Activated naive CD8-positive, alpha-beta T cell treated with anti-CD3 and anti-CD28 coated beads, Interleukin-2, amount 50 U/mL, for 16 hours (primary cell): ENCODE measurements at regions not wholly inside any gene's neighbourhood (a gene's known extent, or its start where the extent isn't known, plus 50 kb on each side); places are given as distances from the start of the nearest gene placed in this dataset.

Experiments
- DNase-seq: peaks from one replicate; pipeline ENCODE4 v3.0.0-alpha.2; 2020; ENCODE audit warnings: low read depth, low spot score

DNA sequence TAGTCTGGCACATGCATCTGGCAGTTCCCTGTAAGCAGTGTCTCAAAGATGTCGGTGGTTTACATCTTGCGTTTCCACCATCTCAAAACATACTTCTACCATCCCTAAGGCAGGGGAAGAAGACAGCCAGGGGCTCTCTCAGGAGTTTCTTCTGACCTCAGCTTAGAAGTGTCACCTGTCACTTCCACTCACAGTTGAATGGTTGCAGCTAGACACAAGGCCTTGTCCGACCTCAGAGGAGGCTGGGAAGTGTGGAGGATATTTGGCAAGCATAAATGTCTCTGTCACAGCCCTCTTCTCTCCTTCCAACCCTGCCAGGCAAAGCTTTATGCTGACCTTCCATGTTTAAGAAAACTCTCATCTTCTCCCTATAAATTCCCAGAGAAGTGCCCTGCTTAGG is 193.3 kb downstream of the HERPUD2 start:
- no peak for DNase-seq

- DNase-seq, result no peak
These were observed 195.7 kb downstream of the HERPUD2 start for GRCh38 chr7:35499226-35499625.

DNA sequence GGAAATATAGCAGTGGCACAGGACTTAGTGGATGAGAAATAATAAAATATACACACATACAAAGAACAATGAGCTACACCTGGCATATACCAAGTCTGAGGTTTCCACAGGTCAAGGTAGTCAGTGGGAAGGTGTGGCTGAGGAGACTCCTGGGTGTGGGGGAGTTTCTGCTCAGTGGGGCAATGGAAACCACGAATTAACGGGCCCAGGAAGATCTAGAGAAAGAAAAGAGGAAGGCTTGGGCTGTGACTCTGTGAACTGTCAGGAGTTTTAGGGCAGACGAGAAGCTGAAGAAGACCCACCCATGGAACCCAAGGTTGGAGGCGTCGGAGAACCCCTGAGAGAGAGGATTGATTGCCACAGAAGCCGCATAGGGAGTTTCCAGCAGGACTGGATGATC is 196.5 kb downstream of the HERPUD2 start:
- no peak for DNase-seq

DNA sequence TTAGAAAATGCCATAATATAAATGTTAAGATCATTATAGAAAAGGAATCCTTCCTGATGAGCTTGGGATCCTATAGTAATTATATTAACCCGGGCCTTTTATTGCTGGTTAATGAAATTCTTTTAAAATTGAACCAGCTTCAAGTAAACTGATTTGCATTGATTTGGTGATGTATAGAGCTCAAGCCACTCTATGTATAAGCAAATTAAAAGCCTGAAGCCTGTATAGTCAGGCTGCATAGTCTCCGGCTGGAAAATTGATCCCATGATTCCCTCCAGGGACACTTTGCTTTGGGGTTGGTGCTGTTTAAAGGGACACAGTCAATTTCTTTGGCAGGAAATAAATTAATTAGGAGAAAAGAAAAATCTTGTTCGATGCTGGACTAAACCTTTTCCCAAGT is 199.1 kb downstream of the HERPUD2 start:
- no peak for DNase-seq

DNA sequence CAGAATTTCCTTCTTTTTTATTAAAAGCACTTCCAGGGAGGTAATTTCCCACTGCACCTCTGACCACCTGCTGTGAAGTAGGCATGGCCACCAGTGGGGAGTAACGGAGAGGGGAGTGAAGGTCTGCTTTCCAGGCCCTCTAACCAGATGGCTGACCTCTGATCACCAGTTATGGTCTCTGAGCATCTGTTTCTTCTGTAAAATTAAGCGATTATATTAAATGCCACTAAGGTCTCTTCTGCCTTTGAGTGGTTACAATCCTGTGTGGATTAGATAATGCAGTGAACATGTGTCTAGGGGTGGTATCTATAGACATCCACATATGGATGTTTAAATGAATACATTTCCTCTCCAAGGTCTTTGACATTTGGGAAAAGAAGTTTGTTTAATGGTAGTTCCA is 199.6 kb downstream of the HERPUD2 start:
- DNase-seq, result no peak

DNA sequence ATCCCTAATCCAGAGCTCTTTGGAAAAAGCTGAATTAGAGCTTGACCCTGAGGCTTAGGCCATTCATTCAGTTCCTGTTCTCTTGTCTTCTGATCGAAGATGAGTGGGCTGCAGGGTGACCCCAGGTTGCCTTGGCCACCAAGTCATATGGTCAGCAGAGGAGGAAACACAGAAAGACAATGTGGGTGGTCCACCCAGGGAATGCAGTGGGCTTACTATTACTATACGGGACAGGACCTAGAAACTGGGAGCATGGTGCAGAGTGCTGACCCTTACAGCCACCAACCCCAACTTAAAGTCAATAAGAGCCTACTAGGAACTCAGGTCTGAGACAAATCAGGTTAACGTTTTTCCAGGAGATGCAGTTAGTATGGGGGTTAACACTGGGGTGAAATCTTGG is 200.5 kb downstream of the HERPUD2 start:
- no peak for DNase-seq

- DNase-seq, result no peak
These were observed 202.3 kb downstream of the HERPUD2 start for GRCh38 chr7:35492451-35493175.

DNA sequence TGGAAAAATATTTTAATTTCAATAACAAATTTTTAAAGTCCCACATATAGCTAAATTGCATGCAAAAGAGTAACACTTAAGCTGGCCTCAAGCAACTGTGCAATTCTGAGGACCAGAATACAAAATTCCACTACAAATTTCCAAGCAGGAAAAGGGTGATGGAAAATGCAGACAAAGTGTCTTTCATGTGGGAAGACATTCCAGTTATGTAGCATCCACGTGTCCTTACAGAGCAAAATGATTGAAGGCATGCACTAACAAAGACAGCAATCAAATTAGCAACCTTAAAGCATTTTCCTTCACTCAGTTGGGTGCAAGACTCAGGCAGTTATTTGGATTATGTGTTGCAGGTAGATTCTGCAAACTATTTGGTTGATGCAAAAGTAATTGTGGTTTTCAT is 203.7 kb downstream of the HERPUD2 start:
- DNase-seq, result no peak

DNA sequence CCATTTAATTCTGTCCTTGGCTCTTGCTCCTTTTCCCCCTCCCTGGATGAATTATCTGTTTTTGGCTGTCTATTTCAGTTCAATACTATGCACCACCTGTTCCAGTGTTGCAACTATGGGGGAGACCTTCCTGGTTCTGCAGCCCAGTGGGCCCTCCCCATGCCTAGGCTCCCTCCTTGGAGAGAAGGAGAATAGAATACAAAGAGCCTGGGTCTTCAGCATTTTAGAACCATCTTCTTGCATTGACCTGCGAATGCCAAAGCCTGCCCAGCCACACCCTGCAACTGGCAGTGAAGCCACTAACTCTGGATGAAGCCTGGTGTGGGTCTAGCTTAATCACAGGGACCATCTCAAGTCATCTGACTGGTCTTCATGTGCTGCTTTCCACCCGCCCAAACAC is 207.1 kb downstream of the HERPUD2 start:
- no peak for DNase-seq

DNA sequence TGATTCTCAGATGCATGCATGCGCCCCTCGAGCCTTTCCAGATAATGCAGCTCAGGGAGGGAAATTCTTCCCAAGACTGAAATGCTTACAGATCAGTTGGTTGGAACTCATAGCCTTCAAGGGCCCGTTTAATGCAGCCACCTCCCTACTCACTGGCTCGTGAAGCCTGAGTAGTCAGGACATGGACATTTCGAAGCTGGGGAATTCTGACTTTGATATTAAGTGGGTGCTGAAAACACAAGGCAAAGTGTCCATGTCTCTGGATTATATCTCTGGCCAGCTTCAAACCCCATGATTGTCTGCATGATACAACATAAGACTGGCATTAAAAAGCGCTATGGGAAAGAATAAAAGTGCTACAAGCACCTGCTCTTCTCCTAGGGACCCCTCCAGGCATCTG is 207.5 kb downstream of the HERPUD2 start:
- DNase-seq, result no peak

DNA sequence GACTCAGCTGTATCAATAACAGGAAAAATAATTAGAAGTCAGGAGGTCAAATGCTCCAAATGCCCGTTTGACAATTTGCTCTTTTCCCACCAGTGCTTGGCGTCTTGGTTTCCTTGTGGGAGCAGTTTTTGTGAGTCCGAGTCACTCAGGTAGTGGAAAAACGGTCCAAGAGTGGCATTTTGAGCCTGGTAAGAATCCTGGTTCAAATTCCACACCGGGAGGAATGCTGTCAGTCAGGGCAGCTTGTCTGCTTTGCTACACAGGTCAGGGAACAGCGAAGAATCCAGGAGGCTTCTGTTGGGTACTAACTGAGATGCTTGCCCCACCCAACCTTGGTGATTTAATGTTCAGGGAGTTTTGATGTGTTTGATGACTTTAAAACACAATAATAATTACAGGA is 209.5 kb downstream of the HERPUD2 start:
- no peak for DNase-seq

- no peak for DNase-seq
These were observed 211.4 kb downstream of the HERPUD2 start for GRCh38 chr7:35483568-35483967.

DNA sequence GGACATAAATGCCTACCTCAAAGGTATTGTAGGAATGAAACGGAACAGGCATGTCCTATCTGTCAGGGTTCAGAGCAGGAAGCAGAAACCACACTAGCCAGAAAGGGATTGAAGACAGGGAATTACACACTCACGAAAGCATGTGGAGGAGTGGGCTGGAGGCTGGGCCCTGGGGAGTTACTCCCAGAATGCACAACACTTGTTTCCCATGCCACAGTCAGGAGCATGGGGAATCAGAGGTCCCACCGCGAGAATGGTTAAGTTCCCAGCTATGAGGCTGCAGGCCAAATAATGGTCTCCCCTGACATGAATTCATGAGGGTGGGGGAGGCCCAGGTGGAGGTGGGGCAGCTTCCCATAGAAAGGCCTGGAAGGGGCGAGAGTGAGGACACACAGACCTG is 212.7 kb downstream of the HERPUD2 start:
- DNase-seq, result no peak

- DNase-seq, result no peak
These were observed 214.1 kb downstream of the HERPUD2 start for GRCh38 chr7:35480806-35481205.

- DNase-seq, result no peak
These were observed 217.3 kb downstream of the HERPUD2 start for GRCh38 chr7:35477609-35478008.

DNA sequence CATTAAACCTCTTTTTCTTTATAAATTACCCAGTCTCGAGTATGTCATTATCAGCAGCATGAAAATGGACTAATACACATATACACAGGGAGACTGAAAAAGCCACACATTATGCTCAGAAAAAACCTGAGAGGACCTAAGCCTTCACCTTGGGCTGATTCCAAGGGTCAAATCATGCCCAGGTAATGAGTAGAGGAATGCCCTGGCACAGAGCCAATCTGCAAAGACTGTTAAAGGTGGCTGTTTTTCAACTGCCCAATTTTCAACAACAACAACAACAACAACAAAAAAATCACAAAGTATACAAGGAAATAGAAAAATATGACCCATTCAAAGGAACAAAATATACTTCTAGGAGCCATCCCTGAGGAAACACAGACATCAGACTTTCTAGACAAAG is 220.2 kb upstream of the TBX20 start:
- DNase-seq, result no peak

- no peak for DNase-seq
These were observed 214.7 kb upstream of the TBX20 start for GRCh38 chr7:35468606-35469005.

DNA sequence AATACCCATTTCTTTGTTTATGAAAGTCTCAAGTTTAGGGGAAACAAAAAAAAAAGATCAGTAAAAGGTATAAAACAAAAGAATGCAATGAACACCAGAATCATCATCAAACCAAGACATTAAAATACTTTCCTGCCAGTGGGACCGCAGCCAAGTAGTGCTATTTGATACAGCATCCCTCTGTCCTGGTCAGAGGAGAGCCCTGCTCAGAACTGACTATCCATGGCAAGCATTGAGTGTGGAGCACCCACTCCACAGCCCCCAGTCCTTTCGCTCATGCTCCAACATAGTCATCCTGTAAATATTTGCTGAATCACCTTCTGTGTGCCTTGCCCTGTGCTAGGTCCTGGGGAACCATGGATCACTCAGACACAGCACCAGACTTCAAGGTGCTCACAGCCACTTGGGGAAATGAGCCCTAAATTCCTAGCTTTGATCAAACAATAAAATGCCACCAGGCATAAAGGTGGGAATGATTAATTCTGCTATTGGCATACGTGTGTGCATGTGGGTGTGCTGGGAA is 213.6 kb upstream of the TBX20 start:
- no peak for DNase-seq

DNA sequence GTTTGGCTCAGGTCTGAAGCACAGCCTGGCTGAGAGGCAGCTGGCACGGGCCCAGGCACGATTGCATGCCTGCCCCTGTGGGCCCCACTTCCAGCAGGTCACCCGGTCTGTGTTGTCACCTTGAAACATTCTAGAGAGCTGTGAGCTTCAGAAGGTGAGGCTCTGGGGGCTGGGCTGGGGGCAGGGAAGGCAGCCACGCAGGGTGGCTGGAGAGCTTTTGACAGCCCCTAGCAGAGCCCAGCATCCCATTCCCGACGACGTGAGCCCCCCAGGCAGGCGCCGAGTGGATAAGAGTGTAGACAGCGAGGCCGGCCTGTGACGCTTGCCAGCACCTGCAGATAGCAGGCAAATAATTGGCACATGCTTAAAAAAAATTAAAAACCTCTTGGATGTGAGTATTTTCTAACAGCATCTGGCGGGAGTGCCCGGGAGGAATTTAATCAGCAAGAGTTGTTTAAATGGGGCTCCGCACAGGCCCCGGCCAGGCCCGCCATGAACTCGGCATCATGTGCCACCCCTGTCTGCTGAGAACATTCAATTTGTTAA is 212.0 kb upstream of the TBX20 start:
- DNase-seq, result no peak

- no peak for DNase-seq
These were observed 209.9 kb upstream of the TBX20 start for GRCh38 chr7:35463751-35464150.

- DNase-seq, result no peak
These were observed 209.3 kb upstream of the TBX20 start for GRCh38 chr7:35463176-35463700.

DNA sequence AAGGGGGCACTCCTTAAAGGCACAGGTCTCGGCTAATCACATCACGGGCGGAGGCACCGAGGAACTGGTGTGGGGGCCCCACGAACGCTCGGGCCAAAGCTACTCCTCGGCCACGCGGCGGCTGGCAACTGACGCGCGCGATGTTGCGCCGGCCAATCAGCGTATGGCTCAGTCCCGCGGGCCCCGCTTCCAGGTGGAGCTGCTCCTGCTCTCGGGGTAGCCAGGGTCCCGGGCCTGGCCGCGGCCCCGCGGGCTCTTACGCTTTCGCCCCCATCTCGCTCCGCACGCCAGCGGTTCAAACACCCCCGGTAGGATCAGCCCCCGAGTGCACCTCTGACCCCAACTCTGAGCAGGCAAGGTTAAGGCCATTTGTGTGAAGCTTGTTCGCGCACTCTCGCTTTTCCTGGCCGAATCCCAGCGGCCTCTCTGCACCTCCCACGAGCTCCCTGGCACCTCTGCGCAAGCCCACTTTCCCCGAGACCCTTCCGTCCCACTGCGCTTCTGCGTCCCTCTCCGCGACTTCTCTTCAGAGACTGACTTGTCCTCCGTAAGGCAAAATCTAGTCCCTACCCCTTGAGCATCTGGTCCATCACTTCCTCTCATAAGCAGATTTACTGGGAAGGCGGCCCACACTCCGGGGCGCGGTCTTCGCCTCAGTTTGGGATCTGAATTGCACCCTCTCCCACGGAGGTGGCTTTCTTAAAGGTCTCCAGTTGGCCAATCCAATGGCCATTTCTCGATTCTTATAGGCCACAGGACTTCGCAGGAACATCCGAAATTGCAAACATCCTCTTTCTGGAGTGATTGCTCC is 200.9 kb upstream of the TBX20 start:
- DNase-seq, result no peak
